IMR-90 (cell line): ENCODE measurements at regions not wholly inside any gene's neighbourhood (a gene's known extent, or its start where the extent isn't known, plus 50 kb on each side); places are given as distances from the start of the nearest gene placed in this dataset.

Experiments
- ATAC-seq: fragments of 200-7000 bp; cut with Tn5 transposase; 2 replicates; pipeline ENCODE4 v1.9.1; 2020; ENCODE audit warnings: low read depth, mild to moderate bottlenecking, moderate library complexity
- BruUV-seq: library from RNA; stranded (reverse); fragments of 400-500 nt; replicated peaks from 2 replicates; lab custom pipeline; 2021; lab: Mats Ljungman, UMichigan
- CTCF ChIA-PET: fragments of 300-600 bp; formaldehyde crosslinking; extraction: SDS; loops from one replicate; lab custom pipeline; 2021; ENCODE audit warnings: antibody characterized with exemption; lab: Yijun Ruan, JAX
- POLR2A ChIA-PET: fragments of 300-600 bp; sonication (Branson Sonifier 250); formaldehyde crosslinking; loops from one replicate; lab custom pipeline; 2022; ENCODE audit warnings: antibody characterized with exemption; ENCODE audit not compliant: unreplicated experiment; lab: Charles Lee
- DNase-seq: peaks from one replicate; pipeline ENCODE4 v3.0.0; 2013
- H2AFZ ChIP-seq: replicated peaks from 2 replicates; pipeline ENCODE3; 2013; ENCODE audit warnings: low read length, mild to moderate bottlenecking; ENCODE audit not compliant: poor library complexity
- H2AK5ac ChIP-seq: 2 replicates; pipeline ENCODE4 v1.6.1; 2013; ENCODE audit warnings: low read depth, low read length, inconsistent platforms
- H2AK9ac ChIP-seq: replicated peaks from 2 replicates; pipeline ENCODE3; 2013; ENCODE audit warnings: mild to moderate bottlenecking, low read depth, low read length, moderate library complexity; ENCODE audit not compliant: poor library complexity
- H2BK120ac ChIP-seq: 2 replicates; pipeline ENCODE4 v1.6.1; 2013; ENCODE audit warnings: low read depth, low read length, inconsistent platforms
- H2BK15ac ChIP-seq: 3 replicates; pipeline ENCODE4 v1.6.1; 2013; ENCODE audit warnings: low read depth, low read length, inconsistent platforms
- H2BK20ac ChIP-seq: 2 replicates; pipeline ENCODE4 v1.6.1; 2013; ENCODE audit warnings: low read depth, mild to moderate bottlenecking, inconsistent platforms, low read length, moderate library complexity
- H2BK5ac ChIP-seq: 2 replicates; pipeline ENCODE4 v1.6.1; 2013; ENCODE audit warnings: mild to moderate bottlenecking, low read depth, low read length, inconsistent platforms; ENCODE audit not compliant: poor library complexity, severe bottlenecking
- H3K14ac ChIP-seq: replicated peaks from 2 replicates; pipeline ENCODE4 v1.6.1; 2013; ENCODE audit warnings: low read depth, low read length, inconsistent platforms
- H3K18ac ChIP-seq: 2 replicates; pipeline ENCODE4 v1.6.1; 2013; ENCODE audit warnings: low read depth, low read length, control low read depth
- H3K23ac ChIP-seq: 2 replicates; pipeline ENCODE4 v1.6.1; 2013; ENCODE audit warnings: low read depth, low read length, inconsistent platforms
- H3K27ac ChIP-seq: 2 replicates; pipeline ENCODE4 v1.5.1; 2013; ENCODE audit warnings: mild to moderate bottlenecking, control low read depth, low read length; ENCODE audit not compliant: insufficient read depth
- H3K27me3 ChIP-seq: 2 replicates; pipeline ENCODE4 v1.6.1; 2013; ENCODE audit warnings: low read length; ENCODE audit not compliant: control insufficient read depth, insufficient read depth
- H3K36me3 ChIP-seq: 2 replicates; pipeline ENCODE4 v1.6.1; 2013; ENCODE audit warnings: low read length, mixed read lengths; ENCODE audit not compliant: control insufficient read depth, insufficient read depth
- H3K4ac ChIP-seq: 2 replicates; pipeline ENCODE4 v1.6.1; 2013; ENCODE audit warnings: low read depth, low read length, inconsistent platforms
- H3K4me1 ChIP-seq: 2 replicates; pipeline ENCODE4 v1.6.1; 2013; ENCODE audit warnings: low read length, mixed read lengths; ENCODE audit not compliant: control insufficient read depth, insufficient read depth
- H3K4me2 ChIP-seq: 2 replicates; pipeline ENCODE4 v1.6.1; 2013; ENCODE audit warnings: low read depth, mild to moderate bottlenecking, control low read depth, low read length, moderate library complexity
- H3K4me3 ChIP-seq: 2 replicates; pipeline ENCODE4 v1.5.1; 2013; ENCODE audit warnings: low read depth, mild to moderate bottlenecking, control low read depth, low read length, moderate library complexity; ENCODE audit not compliant: insufficient read depth
- H3K56ac ChIP-seq: 2 replicates; pipeline ENCODE4 v1.6.1; 2013; ENCODE audit warnings: low read length, inconsistent platforms; ENCODE audit not compliant: insufficient read depth; ENCODE audit errors: extremely low read depth
- H3K79me1 ChIP-seq, 2 experiments: 2 replicates each; pipeline ENCODE4 v1.6.1; 2013; ENCODE audit warnings: low read length in 2 of 2, inconsistent platforms in 1 of 2, low read depth in 1 of 2
- H3K9ac ChIP-seq: 2 replicates; pipeline ENCODE4 v1.6.1; 2013; ENCODE audit warnings: low read depth, low read length, control low read depth
- H3K9me1 ChIP-seq: 2 replicates; pipeline ENCODE4 v1.6.1; 2013; ENCODE audit warnings: low read length, inconsistent platforms; ENCODE audit not compliant: insufficient read depth
- H3K9me3 ChIP-seq: 2 replicates; pipeline ENCODE4 v1.6.1; 2013; ENCODE audit warnings: low read length; ENCODE audit not compliant: control insufficient read depth, insufficient read depth
- H4K20me1 ChIP-seq: 2 replicates; pipeline ENCODE4 v1.6.1; 2013; ENCODE audit warnings: low read length, inconsistent platforms; ENCODE audit not compliant: insufficient read depth
- H4K5ac ChIP-seq: 2 replicates; pipeline ENCODE4 v1.6.1; 2013; ENCODE audit warnings: mild to moderate bottlenecking, low read depth, low read length, control low read depth
- H4K8ac ChIP-seq, 2 experiments: 2 replicates each; pipeline ENCODE4 v1.6.1; 2013; ENCODE audit warnings: low read depth in 2 of 2, low read length in 2 of 2, control low read depth in 1 of 2, inconsistent platforms in 1 of 2
- H4K91ac ChIP-seq: 2 replicates; pipeline ENCODE4 v1.6.1; 2013; ENCODE audit warnings: low read depth, low read length, inconsistent platforms; ENCODE audit not compliant: insufficient read depth
- CEBPB ChIP-seq: IDR thresholded peaks from 2 replicates; pipeline ENCODE4 v1.6.1; 2012; ENCODE audit warnings: low read depth, low read length, improper control_type of control experiment
- FOS ChIP-seq: fragments of 150-350 bp; IDR thresholded peaks from 2 replicates; pipeline ENCODE4 v1.6.1; 2016; ENCODE audit warnings: low read depth, low read length
- MAFK ChIP-seq: IDR thresholded peaks from 2 replicates; pipeline ENCODE4 v1.6.1; 2012; ENCODE audit warnings: low read depth, low read length, improper control_type of control experiment
- MXI1 ChIP-seq: IDR thresholded peaks from 2 replicates; pipeline ENCODE4 v1.6.1; 2012; ENCODE audit warnings: low read depth, mild to moderate bottlenecking, low read length, moderate library complexity, borderline replicate concordance
- NFE2L2 ChIP-seq: fragments of 150-350 bp; IDR thresholded peaks from 2 replicates; pipeline ENCODE4 v1.6.1; 2016; ENCODE audit warnings: low read depth, mild to moderate bottlenecking, low read length
- POLR2A ChIP-seq: IDR thresholded peaks from 2 replicates; pipeline ENCODE4 v1.6.1; 2012; ENCODE audit warnings: mild to moderate bottlenecking, low read depth, low read length
- RAD21 ChIP-seq: IDR thresholded peaks from 2 replicates; pipeline ENCODE4 v1.6.1; 2012; ENCODE audit warnings: low read length, improper control_type of control experiment
- RFX5 ChIP-seq: IDR thresholded peaks from 2 replicates; pipeline ENCODE4 v1.8.0; 2012; ENCODE audit warnings: low read depth, mild to moderate bottlenecking, low read length, moderate library complexity
- SMC3 ChIP-seq: fragments of 150-350 bp; IDR thresholded peaks from 2 replicates; pipeline ENCODE4 v1.6.1; 2016; ENCODE audit warnings: low read depth, mild to moderate bottlenecking, antibody characterized with exemption, low read length, moderate library complexity
- WGBS, 2 experiments: methylation state at CpG; one replicate each; pipeline versions ENCODE4 v1.1.5 to v1.1.7; 2013; ENCODE audit warnings: missing lambda C conversion rate in 2 of 2; ENCODE audit not compliant: insufficient read length in 1 of 2; ENCODE audit errors: extremely low coverage in 2 of 2; 5-methylcytosine and 5-hydroxymethylcytosine counted together
- dilution Hi-C: fragments of 300-500 bp; cut with HindIII; formaldehyde crosslinking; loops from one replicate; pipeline ENCODE4 v1.14.3; 2018; ENCODE audit warnings: low sequenced_read_pairs; ENCODE audit not compliant: unreplicated experiment
- in situ Hi-C: fragments of 300-500 bp; cut with MboI; formaldehyde crosslinking; loops from 3 replicates; pipeline ENCODE4 v1.14.3; 2019; ENCODE audit warnings: low sequenced_read_pairs, inconsistent platforms, mixed read lengths
- intact Hi-C: fragments of 100-400 bp; cut with micrococcal nuclease; formaldehyde crosslinking; loops from 2 replicates; pipeline ENCODE4 v1.10.0; 2022
- TF ChIP-seq, protein P1 (sequence below): conservative IDR thresholded peaks from 2 replicates; pipeline ENCODE4 v1.5.1; 2012; ENCODE audit warnings: mild to moderate bottlenecking, low read depth, low read length, improper control_type of control experiment
- TF ChIP-seq, protein P2 (sequence below): fragments of 150-350 bp; IDR thresholded peaks from 2 replicates; pipeline ENCODE4 v1.6.1; 2016; ENCODE audit warnings: low read depth, mild to moderate bottlenecking, low read length, moderate library complexity, borderline replicate concordance

DNA sequence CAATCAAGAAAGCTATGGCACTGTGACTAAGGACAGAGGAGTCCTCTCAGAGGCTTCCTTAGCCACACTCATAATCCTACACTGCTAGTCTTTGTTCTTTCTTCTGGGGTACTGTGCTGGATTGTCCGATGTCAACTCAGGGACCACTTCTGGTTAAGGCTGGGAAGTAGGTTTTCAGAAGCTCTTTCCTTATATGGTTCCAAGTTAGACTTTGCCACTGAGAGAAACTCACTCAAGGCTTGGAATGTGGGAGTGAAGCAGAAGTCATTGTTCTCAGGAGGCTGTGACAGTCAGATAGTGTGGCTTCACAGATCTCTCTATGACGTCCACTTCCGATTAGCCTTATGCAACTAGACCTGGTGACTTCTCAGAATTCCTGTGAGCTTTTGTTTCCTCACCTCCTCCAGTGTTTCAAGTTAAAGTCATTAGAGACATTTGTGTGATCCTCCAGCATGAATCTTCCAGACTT lies 317.3 kb upstream of the F9 start:
- Histone ChIP-seq H2BK5ac (no peak overlapping the region), H3K56ac (no peak overlapping the region), H3K9ac (no peak overlapping the region), H4K8ac (no peak overlapping the region), H4K5ac (no peak overlapping the region), H3K4me1 (no peaks in the 10 kb centered on the region), H4K91ac (no peak overlapping the region), H3K36me3 (no peaks in the 10 kb centered on the region), H2BK15ac (no peak overlapping the region), H3K9me1 (no peaks in the 10 kb centered on the region), H4K20me1 (no peaks in the 10 kb centered on the region), H3K4me2 (no peak overlapping the region), H3K14ac (no peak overlapping the region), H2AK5ac (no peak overlapping the region), H2BK120ac (no peak overlapping the region), H2AK9ac (no peak overlapping the region), H3K27ac (no peak overlapping the region), H2AFZ (no peak overlapping the region), H3K9me3 (no peaks in the 10 kb centered on the region), H3K4ac (no peak overlapping the region), H3K23ac (no peak overlapping the region), H3K4me3 (no peak overlapping the region), H3K18ac (no peak overlapping the region), H3K27me3 (0 out of 2 replicates have a peak, but pooled peaks cover 2% of the 10 kb centered on the region), H3K79me1 (no peaks in the 10 kb centered on the region), H2BK20ac (no peak overlapping the region)
- ATAC-seq (no peak), DNase-seq (no peak)
- dilution Hi-C loops (no loop called here), in situ Hi-C loops (no loop called here), intact Hi-C loops (no loop called here)
- BruUV-seq, result no TSS peak
- no peak for TF ChIP-seq MXI1
- TF ChIP-seq, protein P1, sequence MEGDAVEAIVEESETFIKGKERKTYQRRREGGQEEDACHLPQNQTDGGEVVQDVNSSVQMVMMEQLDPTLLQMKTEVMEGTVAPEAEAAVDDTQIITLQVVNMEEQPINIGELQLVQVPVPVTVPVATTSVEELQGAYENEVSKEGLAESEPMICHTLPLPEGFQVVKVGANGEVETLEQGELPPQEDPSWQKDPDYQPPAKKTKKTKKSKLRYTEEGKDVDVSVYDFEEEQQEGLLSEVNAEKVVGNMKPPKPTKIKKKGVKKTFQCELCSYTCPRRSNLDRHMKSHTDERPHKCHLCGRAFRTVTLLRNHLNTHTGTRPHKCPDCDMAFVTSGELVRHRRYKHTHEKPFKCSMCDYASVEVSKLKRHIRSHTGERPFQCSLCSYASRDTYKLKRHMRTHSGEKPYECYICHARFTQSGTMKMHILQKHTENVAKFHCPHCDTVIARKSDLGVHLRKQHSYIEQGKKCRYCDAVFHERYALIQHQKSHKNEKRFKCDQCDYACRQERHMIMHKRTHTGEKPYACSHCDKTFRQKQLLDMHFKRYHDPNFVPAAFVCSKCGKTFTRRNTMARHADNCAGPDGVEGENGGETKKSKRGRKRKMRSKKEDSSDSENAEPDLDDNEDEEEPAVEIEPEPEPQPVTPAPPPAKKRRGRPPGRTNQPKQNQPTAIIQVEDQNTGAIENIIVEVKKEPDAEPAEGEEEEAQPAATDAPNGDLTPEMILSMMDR, result no peak
- TF ChIP-seq MAFK, result no peak
- no peak for TF ChIP-seq NFE2L2
- TF ChIP-seq SMC3, result no peak
- TF ChIP-seq, protein P2, sequence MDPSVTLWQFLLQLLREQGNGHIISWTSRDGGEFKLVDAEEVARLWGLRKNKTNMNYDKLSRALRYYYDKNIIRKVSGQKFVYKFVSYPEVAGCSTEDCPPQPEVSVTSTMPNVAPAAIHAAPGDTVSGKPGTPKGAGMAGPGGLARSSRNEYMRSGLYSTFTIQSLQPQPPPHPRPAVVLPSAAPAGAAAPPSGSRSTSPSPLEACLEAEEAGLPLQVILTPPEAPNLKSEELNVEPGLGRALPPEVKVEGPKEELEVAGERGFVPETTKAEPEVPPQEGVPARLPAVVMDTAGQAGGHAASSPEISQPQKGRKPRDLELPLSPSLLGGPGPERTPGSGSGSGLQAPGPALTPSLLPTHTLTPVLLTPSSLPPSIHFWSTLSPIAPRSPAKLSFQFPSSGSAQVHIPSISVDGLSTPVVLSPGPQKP, result no peak
- no peak for TF ChIP-seq FOS
- TF ChIP-seq CEBPB, result no peak
- no peak for TF ChIP-seq RFX5
- TF ChIP-seq RAD21, result no peak
- no peak for TF ChIP-seq POLR2A
- POLR2A ChIA-PET, result no interaction called here
- CTCF ChIA-PET, result no interaction called here
- WGBS, 2 experiments, result no CpG with 5 or more reads among the region's 3 CpGs
